Liver (tissue), 8 donors: ENCODE measurements at regions not wholly inside any gene's neighbourhood (a gene's known extent, or its start where the extent isn't known, plus 50 kb on each side); places are given as distances from the start of the nearest gene placed in this dataset.
A peak's percentile ranks its signal among the peaks of the same experiment; 100 is the strongest.

Experiments used
- DNase-seq: peaks from one replicate; pipeline ENCODE4 v3.0.0-alpha.2; 2017; ENCODE audit warnings: low spot score
- H3K27ac ChIP-seq, 2 donors: one replicate each; pipeline ENCODE4 v1.7.0; 2013; ENCODE audit warnings: inconsistent platforms in 2 of 2, low read length in 2 of 2, control low read depth in 1 of 2, low read depth in 1 of 2, mild to moderate bottlenecking in 1 of 2
- H3K27me3 ChIP-seq, 4 donors: one replicate each; pipeline versions ENCODE4 v1.6.1 to v1.7.0; 2013; ENCODE audit warnings: low read length in 3 of 4, inconsistent platforms in 1 of 4, mild to moderate bottlenecking in 1 of 4, moderate library complexity in 1 of 4; ENCODE audit not compliant: control insufficient read depth in 4 of 4, insufficient read depth in 4 of 4
- H3K36me3 ChIP-seq, 4 donors: one replicate each; pipeline versions ENCODE4 v1.6.1 to v1.7.0; 2013; ENCODE audit warnings: low read length in 3 of 4, mild to moderate bottlenecking in 3 of 4, low read depth in 1 of 4, moderate library complexity in 1 of 4; ENCODE audit not compliant: control insufficient read depth in 4 of 4, insufficient read depth in 3 of 4
- H3K4me1 ChIP-seq, 4 donors: one replicate each; pipeline versions ENCODE4 v1.6.1 to v1.7.0; 2013; ENCODE audit warnings: low read length in 3 of 4, mild to moderate bottlenecking in 3 of 4, moderate library complexity in 1 of 4; ENCODE audit not compliant: control insufficient read depth in 4 of 4, insufficient read depth in 4 of 4
- H3K4me3 ChIP-seq, 3 donors: one replicate each; pipeline versions ENCODE4 v1.6.1 to v1.7.0; 2013; ENCODE audit warnings: low read length in 3 of 3, control low read depth in 1 of 3, low read depth in 1 of 3, mild to moderate bottlenecking in 1 of 3
- H3K9ac ChIP-seq, 2 donors: one replicate each; pipeline ENCODE4 v1.7.0; 2013; ENCODE audit warnings: low read length in 2 of 2, mild to moderate bottlenecking in 2 of 2, moderate library complexity in 2 of 2, control low read depth in 1 of 2, low read depth in 1 of 2
- H3K9me3 ChIP-seq, 4 donors: one replicate each; pipeline versions ENCODE4 v1.6.1 to v1.7.0; 2013; ENCODE audit warnings: low read length in 3 of 4; ENCODE audit not compliant: control insufficient read depth in 4 of 4
- ATF3 ChIP-seq: IDR thresholded peaks from 2 replicates; pipeline ENCODE4 v1.6.1; 2016; ENCODE audit warnings: antibody characterized with exemption
- EGR1 ChIP-seq, 2 donors: IDR thresholded peaks; 2 replicates each; pipeline ENCODE4 v1.6.1; 2016 to 2018; ENCODE audit warnings: antibody characterized with exemption in 2 of 2, low read depth in 2 of 2
- FOXA1 ChIP-seq: IDR thresholded peaks from 2 replicates; pipeline ENCODE4 v1.6.1; 2016; ENCODE audit warnings: antibody characterized with exemption
- FOXA2 ChIP-seq: IDR thresholded peaks from 2 replicates; pipeline ENCODE4 v1.6.1; 2016; ENCODE audit warnings: antibody characterized with exemption
- GABPA ChIP-seq, 2 donors: IDR thresholded peaks in 1 of 2; conservative IDR thresholded peaks in 1 of 2; 2 replicates each; pipeline ENCODE4 v1.6.1; 2016; ENCODE audit warnings: antibody characterized with exemption in 2 of 2, mild to moderate bottlenecking in 1 of 2, moderate library complexity in 1 of 2
- HNF4A ChIP-seq, 2 donors: conservative IDR thresholded peaks; 2 replicates each; pipeline ENCODE4 v1.6.1; 2016; ENCODE audit warnings: antibody characterized with exemption in 2 of 2, mild to moderate bottlenecking in 2 of 2
- HNF4G ChIP-seq: IDR thresholded peaks from 2 replicates; pipeline ENCODE4 v1.6.1; 2016; ENCODE audit warnings: antibody characterized with exemption
- JUND ChIP-seq, 2 donors: IDR thresholded peaks; 2 replicates each; pipeline ENCODE4 v1.6.1; 2016; ENCODE audit warnings: antibody characterized with exemption in 2 of 2
- MAX ChIP-seq: IDR thresholded peaks from 2 replicates; pipeline ENCODE4 v1.6.1; 2016; ENCODE audit warnings: antibody characterized with exemption
- NR2F2 ChIP-seq: IDR thresholded peaks from 2 replicates; pipeline ENCODE4 v1.6.1; 2016; ENCODE audit warnings: antibody characterized with exemption
- RAD21 ChIP-seq, 2 donors: IDR thresholded peaks; 2 replicates each; pipeline ENCODE4 v1.6.1; 2016; ENCODE audit warnings: antibody characterized with exemption in 2 of 2, mild to moderate bottlenecking in 2 of 2
- REST ChIP-seq: IDR thresholded peaks from 2 replicates; pipeline ENCODE4 v1.6.1; 2016; ENCODE audit warnings: antibody characterized with exemption, mild to moderate bottlenecking
- RXRA ChIP-seq, 2 donors: IDR thresholded peaks; 2 replicates each; pipeline ENCODE4 v1.6.1; 2017 to 2018; ENCODE audit warnings: antibody characterized with exemption in 2 of 2, mild to moderate bottlenecking in 1 of 2
- SP1 ChIP-seq: IDR thresholded peaks from 2 replicates; pipeline ENCODE4 v1.6.1; 2018; ENCODE audit warnings: antibody characterized with exemption, mild to moderate bottlenecking
- TAF1 ChIP-seq: conservative IDR thresholded peaks from 2 replicates; pipeline ENCODE4 v1.6.1; 2016; ENCODE audit warnings: antibody characterized with exemption, mild to moderate bottlenecking
- YY1 ChIP-seq: IDR thresholded peaks from 2 replicates; pipeline ENCODE4 v1.6.1; 2016; ENCODE audit warnings: antibody characterized with exemption, mild to moderate bottlenecking
- ZBTB33 ChIP-seq: IDR thresholded peaks from 2 replicates; pipeline ENCODE4 v1.6.1; 2016; ENCODE audit warnings: antibody characterized with exemption
- WGBS: extraction: QIAGEN DNeasy Blood & Tissue Kit; methylation state at CpG from one replicate; pipeline ENCODE4 v1.1.7; 2013; 5-methylcytosine and 5-hydroxymethylcytosine counted together
- TF ChIP-seq, protein P1 (sequence below): fragments of 150-350 bp; IDR thresholded peaks from 2 replicates; pipeline ENCODE4 v1.5.1; 2017; ENCODE audit warnings: improper control_type of control experiment, low read depth, low read length; ENCODE audit not compliant: missing input control
- donor health status: healthy.
- donor health status: healthy.
- donor health status: healthy.
- donor health status: healthy.
- donor health status: healthy.

DNA sequence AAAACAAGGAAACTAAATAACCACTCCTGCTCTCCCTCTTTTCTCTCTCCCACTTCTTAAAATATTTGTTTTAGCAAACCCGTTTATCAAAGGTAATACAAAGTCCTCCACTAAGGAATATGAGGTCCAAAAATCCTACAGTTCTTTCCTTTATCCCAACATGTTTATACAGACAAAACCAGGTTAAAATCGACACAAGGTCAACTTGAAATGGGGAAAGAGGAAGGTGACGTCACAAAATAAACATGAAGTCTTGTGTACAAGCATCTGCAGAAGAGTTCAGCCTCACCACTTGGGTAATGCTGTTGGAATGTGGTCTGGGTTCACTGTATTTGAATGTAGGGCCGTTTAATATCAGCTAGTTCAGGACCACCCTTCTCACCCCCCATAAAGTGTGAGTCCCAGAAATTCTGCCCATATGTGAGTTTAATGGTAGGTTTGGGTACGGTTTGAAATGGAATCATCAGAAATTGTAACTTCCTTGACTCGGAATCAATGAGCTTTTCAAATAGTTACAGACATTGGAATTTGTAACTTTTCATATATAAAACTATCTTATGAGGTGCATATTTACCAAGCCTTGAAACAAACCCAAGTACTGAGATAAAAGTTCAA, 120.0 kb upstream of the SLC38A2 start:
- TF ChIP-seq NR2F2 (peak; percentile 62), EGR1 (IDR thresholded peaks at IDR 0.05; ENCODE audit: low read depth in 2 of 2) (peak in 1 of 2 donors; percentile 71), JUND (IDR thresholded peaks at IDR 0.05) (peak; percentile 98 to 99), FOXA2 (peak; percentile 100), ATF3 (peak; percentile 87), RAD21 (IDR thresholded peaks at IDR 0.05) (peak; percentile 64 to 71), TAF1 (no peak), REST (peak; percentile 75), HNF4G (peak; percentile 70), YY1 (peak; percentile 83), FOXA1 (peak; percentile 100), HNF4A (conservative IDR thresholded peaks at IDR 0.05) (peak; percentile 93 to 94), ZBTB33 (peak; percentile 76), GABPA (IDR thresholded peaks at IDR 0.05 in 1 of 2, conservative IDR thresholded peaks at IDR 0.05 in 1 of 2) (peak in 1 of 2 donors; percentile 28), RXRA (IDR thresholded peaks at IDR 0.05) (peak; percentile 92 to 95), SP1 (peak; percentile 94), MAX (peak; percentile 95)
- TF ChIP-seq, protein P1, sequence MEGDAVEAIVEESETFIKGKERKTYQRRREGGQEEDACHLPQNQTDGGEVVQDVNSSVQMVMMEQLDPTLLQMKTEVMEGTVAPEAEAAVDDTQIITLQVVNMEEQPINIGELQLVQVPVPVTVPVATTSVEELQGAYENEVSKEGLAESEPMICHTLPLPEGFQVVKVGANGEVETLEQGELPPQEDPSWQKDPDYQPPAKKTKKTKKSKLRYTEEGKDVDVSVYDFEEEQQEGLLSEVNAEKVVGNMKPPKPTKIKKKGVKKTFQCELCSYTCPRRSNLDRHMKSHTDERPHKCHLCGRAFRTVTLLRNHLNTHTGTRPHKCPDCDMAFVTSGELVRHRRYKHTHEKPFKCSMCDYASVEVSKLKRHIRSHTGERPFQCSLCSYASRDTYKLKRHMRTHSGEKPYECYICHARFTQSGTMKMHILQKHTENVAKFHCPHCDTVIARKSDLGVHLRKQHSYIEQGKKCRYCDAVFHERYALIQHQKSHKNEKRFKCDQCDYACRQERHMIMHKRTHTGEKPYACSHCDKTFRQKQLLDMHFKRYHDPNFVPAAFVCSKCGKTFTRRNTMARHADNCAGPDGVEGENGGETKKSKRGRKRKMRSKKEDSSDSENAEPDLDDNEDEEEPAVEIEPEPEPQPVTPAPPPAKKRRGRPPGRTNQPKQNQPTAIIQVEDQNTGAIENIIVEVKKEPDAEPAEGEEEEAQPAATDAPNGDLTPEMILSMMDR, result no peak
- H3K27ac ChIP-seq, result peak overlapping the region; percentile 65 to 84
- H3K9me3 ChIP-seq, result no peaks in the 10 kb centered on the region
- 28% methylated on average over 6 of the region's 6 CpGs for WGBS
- peak overlapping the region in 1 of 3 donors; percentile 4 for H3K4me3 ChIP-seq
- no peaks in the 10 kb centered on the region for H3K27me3 ChIP-seq
- no peaks in the 10 kb centered on the region for H3K36me3 ChIP-seq
- H3K4me1 ChIP-seq, result peaks cover 7 to 24% (median 13%) of the 10 kb centered on the region in 4 donors
- no peak for DNase-seq
- peak overlapping the region in 1 of 2 donors; percentile 70 for H3K9ac ChIP-seq
